Stomach (tissue), 4 donors: ENCODE measurements at regions not wholly inside any gene's neighbourhood (a gene's known extent, or its start where the extent isn't known, plus 50 kb on each side); places are given as distances from the start of the nearest gene placed in this dataset.

Source experiments
- POLR2AphosphoS5 ChIP-seq, 3 donors: sonication (generic); formaldehyde crosslinking; IDR thresholded peaks; one replicate each; pipeline ENCODE4 v1.6.1; 2016; ENCODE audit warnings: antibody characterized with exemption in 3 of 3
- TF ChIP-seq, protein P1 (sequence below), 7 experiments: fragments of 450-650 bp in 4 of 7; fragments of 200-600 bp in 3 of 7; sonication (generic) in 3 of 7; IDR thresholded peaks; one replicate each; pipeline ENCODE4 v1.5.1; 2016 to 2019; ENCODE audit warnings: antibody characterized with exemption in 7 of 7, control low read depth in 2 of 7, mild to moderate bottlenecking in 1 of 7

DNA sequence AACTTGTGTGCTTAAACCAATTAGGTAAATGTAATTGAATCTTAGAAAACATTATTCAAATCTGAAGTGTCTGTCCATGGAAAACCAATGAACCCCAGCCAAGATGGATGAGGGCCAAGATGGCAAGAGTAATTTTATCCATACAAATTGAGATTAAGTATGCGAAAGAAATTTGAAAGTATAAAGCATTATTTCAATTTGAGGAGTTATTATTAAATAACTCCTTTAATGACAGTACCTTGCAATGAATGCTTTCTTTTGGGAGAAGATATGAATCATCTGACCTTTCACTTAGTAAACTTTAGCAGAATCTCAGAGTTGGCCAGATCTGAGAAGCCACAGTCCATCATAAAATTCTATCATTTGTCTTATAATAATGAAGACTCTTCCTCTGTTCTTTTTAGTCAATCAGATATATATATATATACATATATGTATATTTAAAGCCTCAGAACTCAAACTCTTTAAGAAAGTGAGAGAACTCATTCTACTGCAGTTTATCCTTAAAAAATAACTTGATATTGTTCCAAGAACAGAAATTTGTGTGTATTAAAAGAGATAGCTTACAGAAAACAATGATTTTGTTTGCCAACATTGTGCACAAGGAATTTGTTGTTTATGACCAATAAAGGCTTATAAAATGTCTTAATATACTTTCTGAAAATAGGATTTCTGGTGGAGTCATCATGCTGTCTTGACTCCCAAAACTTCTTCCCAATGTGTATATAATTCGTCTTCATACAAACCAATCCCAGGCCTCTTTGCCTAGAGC is 434.8 kb upstream of the THBS1 start:
- TF ChIP-seq, protein P1, sequence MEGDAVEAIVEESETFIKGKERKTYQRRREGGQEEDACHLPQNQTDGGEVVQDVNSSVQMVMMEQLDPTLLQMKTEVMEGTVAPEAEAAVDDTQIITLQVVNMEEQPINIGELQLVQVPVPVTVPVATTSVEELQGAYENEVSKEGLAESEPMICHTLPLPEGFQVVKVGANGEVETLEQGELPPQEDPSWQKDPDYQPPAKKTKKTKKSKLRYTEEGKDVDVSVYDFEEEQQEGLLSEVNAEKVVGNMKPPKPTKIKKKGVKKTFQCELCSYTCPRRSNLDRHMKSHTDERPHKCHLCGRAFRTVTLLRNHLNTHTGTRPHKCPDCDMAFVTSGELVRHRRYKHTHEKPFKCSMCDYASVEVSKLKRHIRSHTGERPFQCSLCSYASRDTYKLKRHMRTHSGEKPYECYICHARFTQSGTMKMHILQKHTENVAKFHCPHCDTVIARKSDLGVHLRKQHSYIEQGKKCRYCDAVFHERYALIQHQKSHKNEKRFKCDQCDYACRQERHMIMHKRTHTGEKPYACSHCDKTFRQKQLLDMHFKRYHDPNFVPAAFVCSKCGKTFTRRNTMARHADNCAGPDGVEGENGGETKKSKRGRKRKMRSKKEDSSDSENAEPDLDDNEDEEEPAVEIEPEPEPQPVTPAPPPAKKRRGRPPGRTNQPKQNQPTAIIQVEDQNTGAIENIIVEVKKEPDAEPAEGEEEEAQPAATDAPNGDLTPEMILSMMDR (IDR thresholded peaks at IDR 0.05): no peak
- no peak for TF ChIP-seq POLR2AphosphoS5 (IDR thresholded peaks at IDR 0.05)
